ENCODE measurements at regions not wholly inside any gene's neighbourhood (a gene's known extent, or its start where the extent isn't known, plus 50 kb on each side); places are given as distances from the start of the nearest gene placed in this dataset.
A peak's percentile ranks its signal among the peaks of the same experiment; 100 is the strongest.

DNA sequence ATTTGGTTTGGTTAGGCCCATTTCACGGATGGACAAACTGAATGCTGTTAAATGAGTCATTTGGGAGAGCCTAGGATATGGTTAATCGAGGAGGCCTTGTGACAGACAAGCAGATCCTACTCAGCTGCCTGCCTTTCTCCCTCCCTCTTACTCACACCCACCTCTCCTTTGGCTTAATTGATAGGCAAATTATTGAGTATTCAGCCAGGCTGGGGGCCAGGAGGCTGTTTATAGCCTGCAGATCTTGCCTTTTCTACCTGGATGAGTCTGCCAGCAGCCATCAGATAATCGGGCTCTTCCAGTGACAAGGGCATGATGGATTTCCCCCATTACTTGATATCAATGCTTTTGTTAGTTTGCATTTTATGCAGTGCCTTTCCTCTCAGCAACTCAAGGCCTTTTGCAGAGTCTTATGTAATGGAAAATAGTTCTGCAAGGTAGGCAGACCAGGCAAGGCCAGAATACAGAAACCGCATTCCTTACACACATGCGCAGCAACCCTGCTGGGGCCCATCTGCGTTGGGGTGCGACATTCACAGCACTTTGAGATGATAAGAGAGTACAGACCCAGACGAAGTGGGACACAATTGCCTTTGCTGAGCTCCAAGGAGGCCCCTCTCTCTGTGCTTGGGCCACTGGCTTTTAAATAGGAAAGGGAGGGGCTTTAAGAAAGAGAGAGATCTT, 96.2 kb upstream of the ATP6AP2 start:
- DNase-seq, result no peak

- no peak for DNase-seq
Observed at GRCh38 chrX:40483502-40483901, 97.3 kb upstream of the ATP6AP2 start.

DNA sequence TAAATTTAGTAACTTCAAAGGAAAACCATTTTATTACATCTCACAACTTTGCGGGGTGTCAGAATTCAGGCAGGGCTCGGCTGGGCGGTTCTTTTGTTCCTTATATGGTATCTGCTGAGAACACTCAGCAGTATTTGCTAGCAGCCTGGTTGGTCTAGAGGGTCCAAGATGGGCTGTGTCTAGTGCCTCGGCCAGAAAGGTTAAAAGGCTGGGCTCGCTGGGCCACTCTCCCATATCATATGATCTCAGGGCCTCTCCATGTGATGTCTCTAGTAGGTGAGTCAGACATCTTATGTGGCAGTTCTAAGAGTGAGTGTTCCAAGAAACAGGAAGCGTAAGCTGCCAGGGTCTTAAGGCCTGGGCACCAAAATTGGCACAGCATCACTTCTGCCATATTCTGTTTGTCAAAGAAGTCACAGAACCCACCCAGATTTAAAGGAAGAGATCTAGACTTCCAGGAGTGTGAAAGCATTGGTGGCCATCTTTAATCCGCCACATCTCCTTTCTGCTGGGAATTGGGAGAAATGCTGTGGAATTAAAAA, 100.9 kb upstream of the ATP6AP2 start:
- no peak for DNase-seq

- no peak for DNase-seq
Observed at GRCh38 chrX:40478474-40479065, 102.2 kb upstream of the ATP6AP2 start.

DNA sequence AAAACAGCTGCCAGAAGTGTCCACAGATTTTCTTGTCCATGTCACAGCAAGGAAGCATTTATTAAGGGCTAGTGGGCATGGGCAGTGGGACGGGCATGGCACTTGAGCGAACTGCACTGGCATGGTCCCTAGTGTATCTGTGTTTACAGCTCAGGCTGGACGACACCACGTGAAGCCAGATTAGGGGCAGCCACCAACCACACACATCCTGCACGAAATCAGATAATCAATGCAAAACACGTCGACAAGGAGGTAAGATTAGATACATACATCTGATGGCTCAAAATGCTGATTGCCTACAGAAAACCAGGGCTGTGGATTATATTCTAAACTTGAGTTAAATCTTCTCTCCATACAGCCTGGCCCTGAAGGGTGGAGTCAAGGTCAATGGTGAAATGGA, 103.8 kb upstream of the ATP6AP2 start:
- no peak for DNase-seq

GRCh38 chrX:40474645-40475044, 106.1 kb upstream of the ATP6AP2 start:
- no peak for DNase-seq

DNA sequence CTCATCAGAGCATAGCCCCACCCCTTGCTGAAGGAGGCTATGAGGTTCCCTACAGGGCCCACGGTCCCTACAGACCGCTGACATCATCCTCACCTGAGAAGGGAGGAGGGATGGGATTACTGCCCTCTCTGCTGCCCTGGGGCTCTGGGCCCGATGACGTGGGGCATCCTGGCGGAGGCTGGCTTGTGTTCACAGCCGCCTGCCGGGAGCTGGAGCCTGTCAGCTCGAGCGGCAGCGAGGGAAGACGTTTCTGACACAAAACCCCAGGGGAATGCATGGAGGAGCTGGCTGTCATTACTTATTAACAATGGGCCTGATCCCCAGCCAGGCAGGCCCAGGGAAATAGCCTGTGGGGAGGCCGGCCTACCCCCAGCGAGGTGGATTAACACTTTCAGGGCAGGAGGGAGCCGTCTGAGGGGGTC, 106.6 kb upstream of the ATP6AP2 start:
- DNase-seq, result peak; percentile 66

DNA sequence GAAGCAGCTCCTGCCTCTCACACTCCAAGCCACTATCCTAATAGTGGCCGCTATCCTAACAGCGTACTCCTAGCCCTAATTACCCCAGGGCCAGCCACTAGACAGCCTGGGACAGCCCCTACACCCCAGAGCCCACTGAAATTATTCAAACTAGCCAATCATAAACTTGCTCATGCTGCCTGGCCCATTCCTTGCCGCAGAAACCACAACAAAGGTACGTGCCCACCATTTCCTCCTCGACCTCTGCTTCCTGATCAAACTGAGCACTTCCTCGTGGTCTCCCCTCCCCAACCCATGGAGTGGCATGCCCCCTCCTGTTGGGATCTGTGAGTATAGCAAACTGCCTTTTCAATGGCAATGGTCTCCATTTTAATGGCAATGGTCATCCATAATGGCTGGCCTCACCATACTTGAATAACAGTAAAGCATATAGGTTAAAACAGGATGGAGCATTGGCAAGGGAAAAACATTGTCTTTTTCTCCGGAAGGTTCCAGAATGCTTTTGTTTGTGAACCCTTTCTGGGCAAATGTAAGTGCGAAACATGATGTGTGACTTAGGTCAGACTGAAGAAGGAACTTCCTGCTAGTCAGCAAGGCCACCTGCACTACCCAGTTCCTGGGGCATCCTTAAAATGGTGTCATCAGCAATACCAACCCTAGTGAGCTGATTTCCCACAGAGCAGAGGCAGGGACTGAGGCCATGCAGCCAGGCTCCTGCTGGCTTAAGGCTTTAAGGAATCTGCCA, 107.1 kb upstream of the ATP6AP2 start:
- no peak for DNase-seq

- peak; percentile 73 for DNase-seq
Observed at GRCh38 chrX:40471965-40472648, 108.7 kb upstream of the ATP6AP2 start.

DNA sequence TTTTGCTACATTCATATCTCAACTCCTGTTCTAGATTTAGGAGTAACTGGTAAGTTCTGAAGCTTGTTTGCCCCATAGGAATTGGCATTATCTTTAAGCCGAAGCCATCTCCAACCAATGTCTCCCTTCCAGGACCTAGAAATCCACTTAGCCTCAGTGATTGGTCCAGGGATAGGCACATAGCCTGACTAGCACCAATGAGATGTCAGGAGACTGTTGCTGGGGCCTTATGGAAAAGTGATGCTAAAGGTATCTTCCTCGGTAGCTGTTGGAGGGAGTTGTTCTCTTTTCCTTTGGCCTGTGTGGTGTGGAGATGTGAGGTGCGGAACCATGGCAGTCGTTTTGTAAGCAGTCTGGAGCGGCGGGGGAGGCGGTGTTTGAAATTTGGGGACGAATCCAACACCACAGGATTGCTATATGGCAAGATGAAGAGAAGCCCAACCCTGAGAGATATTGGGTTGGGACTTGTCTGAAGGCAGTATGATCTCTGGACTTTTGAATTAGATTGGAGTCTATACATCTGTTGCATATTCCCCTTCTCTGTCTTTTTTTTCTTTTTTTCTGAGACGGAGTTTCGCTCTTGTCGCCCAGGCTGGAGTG, 109.8 kb upstream of the ATP6AP2 start:
- no peak for DNase-seq

DNA sequence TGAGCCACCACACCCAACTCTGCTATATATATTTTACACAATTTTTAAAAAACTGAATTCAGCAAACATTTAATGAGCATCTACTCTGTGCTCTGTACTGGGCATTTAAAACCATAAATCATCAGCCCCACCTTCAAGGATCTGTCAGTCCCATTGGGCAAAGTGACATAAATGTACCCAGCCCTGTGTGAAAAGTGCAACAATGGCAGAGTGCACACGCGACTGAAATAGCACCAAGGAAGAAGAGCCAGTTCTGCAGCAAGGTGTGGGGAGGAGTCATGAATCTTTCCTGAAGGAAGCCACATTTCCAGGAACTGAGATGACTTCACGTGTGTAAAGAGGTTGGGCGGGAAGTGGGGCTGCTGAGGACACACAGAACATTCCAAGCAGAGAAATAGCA, 111.5 kb upstream of the ATP6AP2 start:
- DNase-seq, result no peak

GRCh38 chrX:40468033-40468846, 112.5 kb upstream of the ATP6AP2 start:
- peak; percentile 39 for DNase-seq

- DNase-seq, result no peak
Observed at GRCh38 chrX:40467454-40467853, 113.3 kb upstream of the ATP6AP2 start.

- DNase-seq, result no peak
Observed at GRCh38 chrX:40465735-40466551, 114.8 kb upstream of the ATP6AP2 start.

- DNase-seq, result no peak
Observed at GRCh38 chrX:40462795-40463194, 118.0 kb upstream of the ATP6AP2 start.

- no peak for DNase-seq
Observed at GRCh38 chrX:40460926-40461325, 119.8 kb upstream of the ATP6AP2 start.

DNA sequence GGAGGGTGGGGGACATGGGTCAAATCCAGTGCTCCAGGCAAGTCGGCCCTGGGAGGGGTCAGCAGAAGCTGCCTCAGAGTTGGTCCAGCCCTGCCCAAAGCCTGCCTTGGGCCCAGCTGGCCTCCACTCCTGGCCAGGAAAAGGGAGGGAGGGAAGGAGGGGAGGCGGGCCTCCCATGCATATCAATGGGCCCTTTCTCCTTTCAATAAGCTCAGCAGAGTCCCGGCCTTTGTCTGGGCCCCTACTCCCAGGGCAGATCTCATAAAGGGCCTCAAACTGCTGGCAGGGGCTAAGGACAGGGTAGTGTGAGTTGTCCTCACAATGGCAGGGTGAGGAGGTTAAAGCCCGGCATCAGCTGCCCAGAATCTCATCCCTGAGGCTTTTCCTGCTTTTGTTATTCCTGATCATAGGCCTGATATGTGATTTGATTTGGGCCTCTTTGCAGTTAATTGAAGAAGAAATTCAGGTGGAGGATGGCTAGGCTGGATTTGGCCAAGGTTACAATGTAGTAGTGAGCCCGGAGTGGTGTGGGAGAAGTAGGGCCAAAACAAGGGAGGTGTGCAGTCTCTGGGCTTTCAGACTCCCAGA, 121.1 kb upstream of the ATP6AP2 start:
- no peak for DNase-seq

DNA sequence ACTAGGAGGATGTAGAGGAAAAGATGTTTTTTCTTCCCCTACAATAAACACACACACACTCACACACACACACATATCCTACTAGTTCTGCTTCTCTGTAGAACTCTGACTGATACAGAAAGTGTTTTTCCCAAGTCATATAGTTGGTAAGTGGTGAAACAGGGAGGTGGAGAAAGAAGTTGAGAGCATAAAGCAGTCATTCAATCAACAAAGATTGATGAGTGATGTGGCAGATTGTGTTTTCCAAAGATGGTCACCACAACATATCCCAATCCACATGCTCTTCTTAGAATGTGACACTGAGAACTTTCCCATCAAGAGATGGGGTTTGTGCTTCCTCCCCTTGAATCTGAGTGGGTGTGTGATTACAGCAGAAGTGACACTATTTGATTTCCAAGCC, 123.4 kb upstream of the ATP6AP2 start:
- no peak for DNase-seq

GRCh38 chrX:40452031-40452430, 128.7 kb upstream of the ATP6AP2 start:
- DNase-seq, result no peak

GRCh38 chrX:40449956-40450706, 130.6 kb upstream of the ATP6AP2 start:
- DNase-seq, result no peak

Data from fibroblast of skin of right biceps (primary cell).